ENCODE measurements at regions not wholly inside any gene's neighbourhood (a gene's known extent, or its start where the extent isn't known, plus 50 kb on each side); places are given as distances from the start of the nearest gene placed in this dataset.

- no peak for DNase-seq
Measured at GRCh38 chr3:150264561-150265279, 143.4 kb upstream of the TSC22D2 start.

- no peak for DNase-seq
Measured at GRCh38 chr3:150261958-150262357, 146.1 kb upstream of the TSC22D2 start.

- no peak for DNase-seq
Measured at GRCh38 chr3:150261418-150261817, 146.7 kb upstream of the TSC22D2 start.

GRCh38 chr3:150260398-150260710 lies 147.7 kb upstream of the TSC22D2 start:
- no peak for DNase-seq

DNA sequence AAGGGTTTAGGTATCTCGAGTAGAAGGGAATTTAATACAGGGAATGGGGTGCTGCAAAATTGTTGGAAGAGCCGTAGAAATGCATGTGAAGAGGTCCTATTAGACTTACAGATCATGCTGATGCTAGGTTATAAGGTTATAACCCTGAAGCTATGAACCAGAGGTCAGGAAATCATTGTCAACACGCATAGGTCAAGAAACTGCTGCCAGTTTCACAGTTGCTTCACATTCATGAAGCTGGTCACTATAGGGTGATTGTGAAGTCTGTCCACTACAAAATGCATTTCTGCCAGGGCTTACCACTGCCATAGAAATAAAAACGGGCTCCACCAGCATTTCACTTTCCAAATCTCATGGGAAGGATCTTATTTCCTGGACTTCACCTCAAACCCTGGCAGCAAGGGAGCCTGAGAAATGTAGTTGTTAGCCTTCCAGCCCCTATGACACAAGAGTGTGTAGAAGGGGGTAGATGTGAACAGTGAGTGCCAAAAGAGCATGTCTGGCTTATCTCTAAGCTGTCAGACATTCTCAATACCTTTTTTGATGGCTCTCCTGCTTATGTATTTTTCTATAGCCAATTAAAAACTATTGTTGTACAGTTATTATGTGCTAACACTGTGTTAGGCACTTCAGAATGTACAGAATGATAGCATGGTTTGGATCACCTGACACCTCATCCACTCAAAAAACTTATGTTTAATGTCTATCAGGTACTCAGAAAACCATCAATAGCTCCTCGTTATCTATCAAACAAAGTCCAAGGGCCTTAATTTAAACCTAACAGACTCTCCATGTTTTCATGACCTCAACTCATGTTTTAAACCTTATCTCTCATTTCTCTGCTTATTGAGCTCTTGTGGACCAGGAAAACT lies 148.3 kb upstream of the TSC22D2 start:
- DNase-seq, result no peak

DNA sequence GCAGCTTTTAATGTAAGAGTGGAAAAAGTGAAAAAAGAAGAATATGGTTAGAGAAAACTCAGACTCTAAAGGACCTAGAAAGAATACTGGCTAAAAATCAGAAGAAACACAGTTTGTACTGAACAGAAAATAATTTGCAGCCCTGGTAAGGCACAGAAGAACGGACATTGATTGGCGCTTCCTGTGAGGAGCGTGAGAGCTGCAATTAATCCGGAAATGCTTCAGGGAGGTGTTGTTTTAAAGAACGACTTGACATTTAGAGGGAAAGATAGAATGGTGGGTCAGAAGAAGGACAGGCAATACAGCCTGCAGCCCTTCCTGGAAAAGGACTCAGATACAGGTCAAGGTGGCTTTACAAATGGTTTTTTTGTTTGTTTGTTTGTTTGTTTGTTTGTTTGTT lies 151.3 kb upstream of the TSC22D2 start:
- DNase-seq, result no peak

GRCh38 chr3:150256318-150256717 lies 151.8 kb upstream of the TSC22D2 start:
- DNase-seq, result no peak

DNA sequence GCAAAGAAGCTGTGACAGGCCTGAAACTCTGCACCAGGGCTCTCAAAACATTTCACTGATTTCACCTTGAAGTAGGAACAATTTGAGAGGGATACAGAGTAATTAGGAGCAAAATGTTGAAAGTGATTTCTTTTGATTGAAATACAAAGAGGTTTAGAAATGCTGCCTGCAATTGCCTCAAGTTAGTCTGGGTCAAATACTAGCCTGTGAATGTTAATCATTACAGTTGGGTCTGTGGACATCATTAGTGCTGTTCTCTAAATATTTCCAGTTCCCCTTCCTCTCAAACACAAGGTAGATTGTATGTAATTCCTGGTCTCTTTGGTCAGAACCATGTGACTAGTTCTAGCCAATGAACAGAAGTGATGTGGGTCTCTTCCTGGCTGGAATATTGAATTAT lies 152.3 kb upstream of the TSC22D2 start:
- DNase-seq, result no peak

GRCh38 chr3:150255413-150255812 lies 152.7 kb upstream of the TSC22D2 start:
- DNase-seq, result no peak

- DNase-seq, result no peak
Measured at GRCh38 chr3:150254309-150254708, 153.8 kb upstream of the TSC22D2 start.

- no peak for DNase-seq
Measured at GRCh38 chr3:150253622-150254021, 154.5 kb upstream of the TSC22D2 start.

DNA sequence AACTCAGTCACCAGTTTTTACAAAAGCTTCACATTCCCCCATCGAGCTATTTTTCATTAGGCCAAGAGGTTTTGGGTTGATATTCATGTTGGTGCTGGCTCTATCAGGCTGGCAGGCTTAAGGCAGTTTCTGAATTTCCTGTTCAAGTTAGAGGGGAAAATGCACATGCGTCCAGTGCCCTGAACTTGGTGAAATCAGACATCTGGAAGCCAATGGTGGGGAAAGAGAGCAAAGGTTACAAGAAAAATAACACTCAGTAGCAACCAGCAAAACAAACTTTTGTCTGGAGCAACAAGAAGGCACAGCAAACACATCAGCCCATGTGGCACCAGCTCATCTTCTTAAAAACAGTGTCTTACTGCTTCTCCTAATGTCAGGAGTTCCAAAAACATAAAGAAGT lies 155.6 kb upstream of the TSC22D2 start:
- no peak for DNase-seq

GRCh38 chr3:150251187-150252062 lies 156.7 kb upstream of the TSC22D2 start:
- DNase-seq, result no peak

- no peak for DNase-seq
Measured at GRCh38 chr3:150249779-150250470, 158.2 kb upstream of the TSC22D2 start.

- DNase-seq, result no peak
Measured at GRCh38 chr3:150248888-150249681, 159.0 kb upstream of the TSC22D2 start.

- DNase-seq, result no peak
Measured at GRCh38 chr3:150248116-150248887, 159.8 kb upstream of the TSC22D2 start.

GRCh38 chr3:150247441-150247840 lies 160.7 kb upstream of the TSC22D2 start:
- no peak for DNase-seq

DNA sequence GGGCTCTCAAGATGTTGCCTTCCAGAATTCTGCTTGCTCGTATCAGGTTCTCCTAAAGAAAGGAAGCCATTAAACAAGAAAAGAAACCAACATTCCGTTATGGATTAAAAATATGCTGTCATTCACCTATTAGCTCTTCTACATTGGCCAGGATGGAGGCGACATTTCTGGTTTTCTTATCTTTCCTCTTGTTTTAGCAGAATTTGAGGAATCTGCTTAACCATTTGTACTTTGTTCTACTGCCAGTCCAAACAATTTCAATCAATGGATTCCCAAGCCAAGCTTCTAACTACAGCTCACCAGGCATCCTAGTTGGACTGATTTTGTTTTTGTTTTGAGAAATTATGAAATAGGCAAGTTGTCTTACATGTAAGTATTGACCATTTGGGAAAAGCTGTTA lies 164.6 kb upstream of the TSC22D2 start:
- DNase-seq, result no peak

DNA sequence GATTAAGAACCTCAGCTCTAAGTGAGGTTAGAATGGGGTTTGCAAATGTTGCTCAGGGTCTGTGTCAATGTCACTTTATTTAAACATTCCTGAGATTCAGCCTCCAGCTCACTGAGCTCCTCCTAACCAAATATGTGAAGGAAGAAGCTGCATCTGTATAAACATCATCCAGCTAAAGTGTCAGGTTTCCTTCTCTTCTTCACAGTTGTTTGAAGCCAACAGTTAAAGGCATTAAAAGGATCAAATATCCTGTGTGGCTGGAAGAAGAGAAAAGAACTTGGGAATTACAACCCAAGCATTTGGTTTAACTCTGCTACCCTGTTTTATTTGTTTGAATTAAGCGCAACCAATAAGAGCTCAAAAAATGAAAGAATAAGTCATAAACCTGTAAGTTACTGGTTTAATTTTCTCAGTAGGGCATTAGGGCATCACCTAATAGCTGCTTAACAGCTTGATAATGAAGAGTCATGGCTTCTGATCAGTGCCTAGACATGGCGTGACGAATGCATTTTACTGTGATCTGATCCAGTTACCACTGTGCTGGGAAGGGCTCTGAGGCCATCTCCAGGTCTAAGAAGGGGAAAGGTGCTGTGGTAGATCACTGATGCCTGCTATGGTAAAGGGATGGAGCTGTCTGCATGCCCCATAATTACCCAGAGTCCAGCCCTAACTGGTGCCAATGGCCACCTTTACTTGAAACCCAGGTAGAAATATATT lies 165.7 kb upstream of the TSC22D2 start:
- DNase-seq, result no peak

GRCh38 chr3:150240891-150241290 lies 167.2 kb upstream of the TSC22D2 start:
- DNase-seq, result no peak

DNA sequence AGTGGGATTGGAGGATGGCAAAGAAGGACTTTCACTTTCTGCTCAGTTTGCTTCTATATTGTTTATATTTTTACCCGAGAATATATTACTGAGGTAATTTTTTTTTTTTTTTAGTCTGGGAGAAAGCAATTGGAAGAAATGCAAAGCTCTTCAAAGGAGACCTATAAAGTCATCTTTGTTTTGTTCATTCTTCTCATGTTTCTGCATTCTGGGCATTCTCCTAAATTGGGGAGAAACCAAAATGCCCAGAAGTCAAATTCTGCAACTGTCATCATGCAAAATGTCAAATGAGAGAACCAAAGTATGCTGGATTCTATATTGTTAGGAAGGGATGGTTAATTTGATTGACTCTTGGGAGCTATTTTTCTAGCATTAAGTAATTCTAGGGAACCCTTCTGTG lies 168.3 kb upstream of the TSC22D2 start:
- DNase-seq, result no peak

Measured in activated CD4-positive, CD25-positive, alpha-beta regulatory T cell treated with anti-CD3 and anti-CD28 coated beads, Interleukin-2, amount 50 U/mL, for 72 hours (primary cell).